HG03060 (cell line): ENCODE measurements at regions not wholly inside any gene's neighbourhood (a gene's known extent, or its start where the extent isn't known, plus 50 kb on each side); places are given as distances from the start of the nearest gene placed in this dataset.
"Not testable (repeated sequence)": the region's sequence is repeated elsewhere in the genome, so short reads cannot be mapped to it uniquely, and the experiment has no call there.

ENCODE experiments used
- ATAC-seq: cut with Tn5 transposase; IDR thresholded peaks from one replicate; pipeline ENCODE4 v1.9.1; 2021; ENCODE audit warnings: low read depth, moderate number of reproducible peaks; ENCODE audit not compliant: unreplicated experiment

GRCh38 chr5:30523061-30523460 lies 670.4 kb upstream of the CDH6 start:
- no peak for ATAC-seq

GRCh38 chr5:30505014-30505886 lies 688.2 kb upstream of the CDH6 start:
- no peak for ATAC-seq

GRCh38 chr5:30502277-30502676 lies 691.2 kb upstream of the CDH6 start:
- no peak for ATAC-seq

- ATAC-seq = no peak
These were observed 692.4 kb upstream of the CDH6 start for GRCh38 chr5:30501065-30501464.

- ATAC-seq = no peak
These were observed 693.0 kb upstream of the CDH6 start for GRCh38 chr5:30500513-30500912.

GRCh38 chr5:30499402-30499801 lies 694.1 kb upstream of the CDH6 start:
- no peak for ATAC-seq

GRCh38 chr5:30498972-30499371 lies 694.5 kb upstream of the CDH6 start:
- ATAC-seq = no peak

- not testable (repeated sequence) for ATAC-seq
These were observed 695.0 kb upstream of the CDH6 start for GRCh38 chr5:30498509-30498908.

- not testable (repeated sequence) for ATAC-seq
These were observed 699.4 kb upstream of the CDH6 start for GRCh38 chr5:30494113-30494512.

- ATAC-seq = no peak
These were observed 714.4 kb upstream of the CDH6 start for GRCh38 chr5:30479104-30479503.

GRCh38 chr5:30475429-30475828 lies 718.1 kb upstream of the CDH6 start:
- no peak for ATAC-seq

- ATAC-seq = no peak
These were observed 723.8 kb upstream of the CDH6 start for GRCh38 chr5:30469691-30470090.

GRCh38 chr5:30458681-30459080 lies 734.8 kb upstream of the CDH6 start:
- no peak for ATAC-seq

GRCh38 chr5:30455484-30455883 lies 738.0 kb upstream of the CDH6 start:
- ATAC-seq = not testable (repeated sequence)

- ATAC-seq = no peak
These were observed 740.3 kb upstream of the CDH6 start for GRCh38 chr5:30453168-30453567.

GRCh38 chr5:30450153-30450552 lies 743.3 kb upstream of the CDH6 start:
- ATAC-seq = no peak

- no peak for ATAC-seq
These were observed 746.1 kb upstream of the CDH6 start for GRCh38 chr5:30447431-30447830.

- ATAC-seq = no peak
These were observed 747.0 kb upstream of the CDH6 start for GRCh38 chr5:30446456-30446855.

GRCh38 chr5:30438785-30439184 lies 754.7 kb upstream of the CDH6 start:
- ATAC-seq = no peak

- no peak for ATAC-seq
These were observed 756.8 kb upstream of the CDH6 start for GRCh38 chr5:30436691-30437090.

- not testable (repeated sequence) for ATAC-seq
These were observed 764.5 kb upstream of the CDH6 start for GRCh38 chr5:30428866-30429407.

GRCh38 chr5:30414078-30414477 lies 779.4 kb upstream of the CDH6 start:
- no peak for ATAC-seq
